ENCODE measurements at regions not wholly inside any gene's neighbourhood (a gene's known extent, or its start where the extent isn't known, plus 50 kb on each side); places are given as distances from the start of the nearest gene placed in this dataset.

DNA sequence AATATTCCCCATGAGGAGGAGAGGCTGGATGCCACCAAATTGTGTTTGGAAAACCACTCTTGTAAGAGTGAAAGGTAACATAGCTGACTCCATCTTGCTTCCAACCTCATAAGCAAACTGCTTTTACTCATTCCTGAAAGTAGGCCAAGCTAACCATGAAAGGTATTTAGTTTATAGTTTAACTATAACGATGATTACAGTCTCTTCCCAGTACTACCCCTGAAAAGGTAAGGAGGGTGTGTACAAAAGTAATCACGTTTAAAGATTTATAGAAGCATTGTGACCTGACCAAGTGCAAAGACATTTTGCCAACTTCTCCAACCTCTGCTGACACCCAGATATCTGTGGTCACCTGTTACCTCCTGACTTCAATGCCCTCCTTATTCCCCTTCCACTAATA, 122.6 kb downstream of the CD8B2 start:
- H3K36me3 Mint-ChIP-seq (ENCODE audit: low read depth) = no peaks in the 10 kb centered on the region
- no peak for ATAC-seq (ENCODE audit: poor library complexity)
- no peak overlapping the region for H3K4me3 Mint-ChIP-seq
- TF ChIP-seq CTCF (IDR thresholded peaks at IDR 0.05) = no peak
- ChIA-PET CTCF (no interaction called here), POLR2A (no interaction called here)
- Histone ChIP-seq H3K4me1 (ENCODE audit: insufficient read depth, low read length) (no peaks in the 10 kb centered on the region), H3K27ac (ENCODE audit: low read depth in 1 of 2, low read length in 2 of 2) (no peak overlapping the region), H3K9me3 (ENCODE audit: control insufficient read depth in 1 of 2, insufficient read depth in 1 of 2, low read length in 2 of 2) (peaks cover 0 to 5% of the 10 kb centered on the region in 2 experiments), H3K36me3 (ENCODE audit: insufficient read depth, low read length) (no peaks in the 10 kb centered on the region), H3K27me3 (ENCODE audit: control insufficient read depth in 1 of 2, insufficient read depth in 2 of 2, low read length in 2 of 2) (peaks cover 0 to 8% of the 10 kb centered on the region in 2 experiments), H3K4me3 (ENCODE audit: low read length) (no peak overlapping the region)
- intact Hi-C loops (cut with DNase I, micrococcal nuclease) = no loop called here
- H3K4me1 Mint-ChIP-seq (ENCODE audit: low read depth) = no peaks in the 10 kb centered on the region
- DNase-seq = no peak
- no peak overlapping the region for H3K27ac Mint-ChIP-seq
- peaks cover 19% of the 10 kb centered on the region for H3K27me3 Mint-ChIP-seq
- peaks cover under 1% of the 10 kb centered on the region for H3K9me3 Mint-ChIP-seq

DNA sequence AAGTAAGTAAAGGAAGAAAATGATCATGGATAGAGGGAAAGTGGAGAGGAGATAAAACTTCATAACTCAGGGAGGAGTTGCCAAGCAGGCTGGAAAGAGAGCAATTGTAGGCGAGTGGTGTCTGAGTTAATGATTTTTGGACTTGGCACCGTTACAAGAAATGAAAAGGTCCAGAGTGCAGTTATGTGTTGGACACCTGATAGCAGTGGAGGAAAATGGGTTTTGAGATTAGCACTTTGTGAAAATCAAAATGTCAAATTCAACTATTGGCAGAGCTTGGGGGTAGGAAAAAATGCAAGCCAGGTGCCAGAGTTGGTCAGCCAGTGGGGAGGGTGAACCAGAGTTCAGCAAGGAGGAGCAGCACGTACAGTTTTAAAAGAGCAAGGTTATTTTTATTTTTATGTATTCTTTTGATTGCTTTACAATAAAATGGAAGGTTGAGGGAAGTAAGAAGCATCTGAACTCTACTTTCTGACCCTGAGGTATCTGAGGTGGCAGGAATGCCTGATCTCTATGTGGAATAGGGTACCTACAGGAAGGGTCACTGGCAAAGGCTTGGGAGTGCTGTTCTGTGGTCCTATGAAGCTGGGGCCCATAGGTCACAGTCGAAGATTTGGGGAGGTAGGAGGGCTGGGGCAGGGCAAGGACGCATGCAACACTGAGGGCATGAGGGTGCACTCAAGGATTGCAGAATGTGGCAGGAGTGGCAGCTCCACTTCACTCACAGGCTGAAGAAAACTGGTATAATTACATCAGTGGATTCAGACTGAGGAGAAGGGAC, 127.5 kb downstream of the CD8B2 start:
- no peaks in the 10 kb centered on the region for H3K9me3 Mint-ChIP-seq
- H3K4me1 ChIP-seq (ENCODE audit: insufficient read depth, low read length) = no peaks in the 10 kb centered on the region
- no peaks in the 10 kb centered on the region for H3K36me3 Mint-ChIP-seq (ENCODE audit: low read depth)
- H3K27me3 Mint-ChIP-seq = peaks cover 31% of the 10 kb centered on the region
- no peaks in the 10 kb centered on the region for H3K4me1 Mint-ChIP-seq (ENCODE audit: low read depth)
- no peak for TF ChIP-seq CTCF (IDR thresholded peaks at IDR 0.05)
- H3K9me3 ChIP-seq (ENCODE audit: control insufficient read depth in 1 of 2, insufficient read depth in 1 of 2, low read length in 2 of 2) = peaks cover 0 to 5% of the 10 kb centered on the region in 2 experiments
- DNase-seq (no peak), ATAC-seq (ENCODE audit: poor library complexity) (no peak)
- ChIA-PET POLR2A (no interaction called here), CTCF (no interaction called here)
- no peaks in the 10 kb centered on the region for H3K36me3 ChIP-seq (ENCODE audit: insufficient read depth, low read length)
- no peak overlapping the region for H3K4me3 ChIP-seq (ENCODE audit: low read length)
- intact Hi-C loops (cut with DNase I, micrococcal nuclease) = no loop called here
- no peak overlapping the region for H3K27ac ChIP-seq (ENCODE audit: low read depth in 1 of 2, low read length in 2 of 2)
- H3K27me3 ChIP-seq (ENCODE audit: control insufficient read depth in 1 of 2, insufficient read depth in 2 of 2, low read length in 2 of 2) = peaks cover 0 to 8% of the 10 kb centered on the region in 2 experiments
- no peak overlapping the region for H3K4me3 Mint-ChIP-seq
- no peak overlapping the region for H3K27ac Mint-ChIP-seq

DNA sequence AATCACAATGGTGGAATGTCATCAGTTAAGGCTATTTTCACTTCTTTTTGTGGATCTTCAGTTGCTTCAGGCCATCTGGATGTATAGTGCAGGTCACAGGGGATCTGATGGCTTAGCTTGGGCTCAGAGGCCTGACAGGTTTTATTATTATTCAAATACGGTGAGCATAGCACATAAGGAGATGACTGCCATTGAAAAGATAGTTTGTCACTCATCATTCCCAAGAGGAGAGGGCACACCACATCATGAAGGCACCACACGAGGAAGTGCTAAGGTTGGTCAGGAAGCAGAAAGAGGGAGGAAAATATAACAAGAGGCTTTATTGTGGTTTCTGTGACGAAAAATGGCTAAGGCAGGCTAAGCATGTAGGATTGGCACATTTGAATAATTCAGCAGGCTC, 131.4 kb downstream of the CD8B2 start:
- Mint-ChIP-seq H3K4me1 (ENCODE audit: low read depth) (no peaks in the 10 kb centered on the region), H3K27ac (no peak overlapping the region), H3K4me3 (no peak overlapping the region), H3K9me3 (no peaks in the 10 kb centered on the region), H3K27me3 (peaks cover 17% of the 10 kb centered on the region), H3K36me3 (ENCODE audit: low read depth) (no peaks in the 10 kb centered on the region)
- intact Hi-C loops (cut with DNase I, micrococcal nuclease) = no loop called here
- DNase-seq (no peak), ATAC-seq (ENCODE audit: poor library complexity) (no peak)
- Histone ChIP-seq H3K4me1 (ENCODE audit: insufficient read depth, low read length) (no peaks in the 10 kb centered on the region), H3K4me3 (ENCODE audit: low read length) (no peak overlapping the region), H3K27ac (ENCODE audit: low read depth in 1 of 2, low read length in 2 of 2) (no peak overlapping the region), H3K27me3 (ENCODE audit: control insufficient read depth in 1 of 2, insufficient read depth in 2 of 2, low read length in 2 of 2) (no peaks in the 10 kb centered on the region), H3K36me3 (ENCODE audit: insufficient read depth, low read length) (no peaks in the 10 kb centered on the region), H3K9me3 (ENCODE audit: control insufficient read depth in 1 of 2, insufficient read depth in 1 of 2, low read length in 2 of 2) (no peaks in the 10 kb centered on the region)
- CTCF ChIA-PET = no interaction called here
- no peak for TF ChIP-seq CTCF (IDR thresholded peaks at IDR 0.05)
- POLR2A ChIA-PET = no interaction called here

Data from CD4-positive, alpha-beta T cell (primary cell).